LNCAP (cell line): ENCODE measurements at regions not wholly inside any gene's neighbourhood (a gene's known extent, or its start where the extent isn't known, plus 50 kb on each side); places are given as distances from the start of the nearest gene placed in this dataset.

Source experiments
- TF ChIP-seq, protein P1 (sequence below): fragments of 450-650 bp; IDR thresholded peaks from 2 replicates; pipeline ENCODE4 v1.5.1; 2017; ENCODE audit warnings: mild to moderate bottlenecking

GRCh38 chr12:105477873-105478272 is 147.4 kb downstream of the C12orf75 start:
- TF ChIP-seq, protein P1, sequence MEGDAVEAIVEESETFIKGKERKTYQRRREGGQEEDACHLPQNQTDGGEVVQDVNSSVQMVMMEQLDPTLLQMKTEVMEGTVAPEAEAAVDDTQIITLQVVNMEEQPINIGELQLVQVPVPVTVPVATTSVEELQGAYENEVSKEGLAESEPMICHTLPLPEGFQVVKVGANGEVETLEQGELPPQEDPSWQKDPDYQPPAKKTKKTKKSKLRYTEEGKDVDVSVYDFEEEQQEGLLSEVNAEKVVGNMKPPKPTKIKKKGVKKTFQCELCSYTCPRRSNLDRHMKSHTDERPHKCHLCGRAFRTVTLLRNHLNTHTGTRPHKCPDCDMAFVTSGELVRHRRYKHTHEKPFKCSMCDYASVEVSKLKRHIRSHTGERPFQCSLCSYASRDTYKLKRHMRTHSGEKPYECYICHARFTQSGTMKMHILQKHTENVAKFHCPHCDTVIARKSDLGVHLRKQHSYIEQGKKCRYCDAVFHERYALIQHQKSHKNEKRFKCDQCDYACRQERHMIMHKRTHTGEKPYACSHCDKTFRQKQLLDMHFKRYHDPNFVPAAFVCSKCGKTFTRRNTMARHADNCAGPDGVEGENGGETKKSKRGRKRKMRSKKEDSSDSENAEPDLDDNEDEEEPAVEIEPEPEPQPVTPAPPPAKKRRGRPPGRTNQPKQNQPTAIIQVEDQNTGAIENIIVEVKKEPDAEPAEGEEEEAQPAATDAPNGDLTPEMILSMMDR, result no peak

- TF ChIP-seq, protein P1, result no peak
Measured at GRCh38 chr12:105479710-105480109, 149.2 kb downstream of the C12orf75 start.

DNA sequence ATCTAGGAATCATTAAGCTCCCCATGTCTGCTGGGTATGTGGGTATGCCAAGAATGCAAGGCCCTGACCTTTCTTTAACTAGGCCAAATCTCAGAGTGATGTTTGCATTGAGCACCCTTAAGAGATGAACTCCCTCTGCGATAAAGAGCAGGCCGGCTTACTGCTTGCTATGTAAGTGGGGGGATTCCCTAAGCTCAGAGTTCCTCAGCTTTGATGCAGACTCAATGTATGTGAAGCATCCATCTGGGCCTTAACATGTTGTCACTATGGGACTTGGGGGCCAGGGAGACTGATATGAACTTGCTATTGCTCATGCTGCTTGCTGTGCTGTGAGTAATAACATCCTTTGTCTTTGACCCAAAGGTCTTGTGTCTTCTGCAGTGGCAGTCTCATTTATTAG is 149.7 kb downstream of the C12orf75 start:
- TF ChIP-seq, protein P1, result no peak

DNA sequence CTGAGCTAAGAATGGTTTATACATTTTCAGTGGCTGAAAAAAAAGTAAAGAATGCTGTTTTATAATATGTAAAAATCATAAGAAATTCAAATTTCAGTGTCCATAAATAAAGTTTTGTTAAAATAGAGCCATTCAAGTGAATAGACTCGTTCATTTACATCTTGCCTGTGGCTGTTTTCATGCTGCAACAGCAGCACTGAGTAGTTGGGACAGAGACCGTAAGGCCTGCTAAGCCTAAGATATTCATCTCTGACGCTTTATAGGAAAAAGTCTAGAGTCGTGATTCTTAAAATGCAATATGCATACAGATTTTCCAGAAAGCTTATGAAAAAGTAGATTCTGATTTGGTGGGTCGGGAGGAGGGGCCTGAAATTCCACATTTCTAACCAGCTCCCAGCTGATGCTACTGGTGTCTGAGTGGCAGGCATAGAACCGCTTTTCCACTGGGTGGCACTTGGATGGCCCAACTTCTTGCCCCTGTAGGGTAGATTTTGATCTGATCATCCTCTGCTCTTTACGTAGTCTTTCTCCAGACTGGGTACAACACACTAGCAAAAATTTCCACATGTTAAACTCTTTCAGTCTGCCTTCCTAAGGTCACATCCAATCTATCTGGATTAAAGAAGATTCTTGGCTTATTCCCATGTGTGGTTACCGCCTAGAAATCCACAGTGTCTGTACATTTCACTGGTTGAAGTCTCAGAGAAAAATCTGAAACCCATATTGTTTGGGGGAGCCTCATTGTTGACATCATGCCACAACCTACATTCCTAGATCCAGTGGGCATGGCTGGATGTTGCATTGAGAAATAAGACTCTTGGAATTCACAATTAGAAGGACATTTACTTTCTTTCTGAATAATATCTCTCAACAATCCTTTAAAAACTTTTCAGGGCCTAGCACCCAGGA is 151.2 kb downstream of the C12orf75 start:
- TF ChIP-seq, protein P1, result no peak

- TF ChIP-seq, protein P1, result no peak
Measured at GRCh38 chr12:105482951-105483350, 152.5 kb downstream of the C12orf75 start.

DNA sequence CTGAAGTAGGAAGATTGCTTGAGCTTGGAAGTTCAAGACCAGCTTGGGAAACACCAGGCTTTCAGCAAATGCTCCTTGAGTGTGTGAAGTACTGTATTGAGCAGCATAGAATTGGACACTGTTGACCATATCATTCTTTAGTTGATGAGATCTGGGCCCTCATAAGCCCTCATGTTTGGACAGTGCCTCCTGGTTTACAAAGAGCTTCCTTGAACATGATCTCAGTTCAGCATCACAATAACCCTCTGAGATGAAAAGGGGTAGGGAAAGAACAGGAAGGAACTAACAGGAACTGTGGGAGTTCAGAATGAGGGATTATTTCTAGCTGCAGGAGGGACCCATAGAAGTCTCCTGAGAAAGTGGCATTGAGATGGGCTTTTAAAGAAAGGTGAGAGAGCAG is 153.2 kb downstream of the C12orf75 start:
- TF ChIP-seq, protein P1, result no peak

DNA sequence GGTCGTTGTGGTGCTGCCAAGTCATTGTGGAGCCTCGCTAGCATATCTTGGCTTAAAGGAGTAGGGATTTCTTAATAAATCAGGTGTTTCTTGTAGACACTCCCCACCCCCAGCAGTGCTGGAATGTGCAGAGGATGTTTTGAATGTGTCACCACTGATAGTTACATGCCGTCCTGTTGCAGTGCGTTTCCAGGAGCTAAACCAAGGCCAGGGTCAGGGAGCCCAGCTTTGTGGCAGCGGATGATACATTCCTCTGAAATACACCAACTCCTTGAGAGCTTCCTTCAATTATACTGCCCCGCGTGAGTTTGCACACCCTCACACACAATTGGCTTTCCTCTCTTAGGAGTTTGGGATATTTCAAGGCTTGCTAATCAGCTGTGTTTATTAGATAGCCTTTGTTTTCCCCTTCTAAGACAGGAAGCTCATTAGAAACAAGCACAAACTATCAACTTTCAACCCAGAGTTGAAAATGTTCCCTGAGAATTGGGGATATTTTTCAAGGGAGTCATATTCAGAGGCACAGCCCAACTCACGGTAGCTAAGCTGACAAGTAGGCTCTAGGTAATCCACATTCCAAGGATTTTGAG is 154.9 kb downstream of the C12orf75 start:
- TF ChIP-seq, protein P1, result no peak
